GM13977 (cell line): ENCODE measurements at regions not wholly inside any gene's neighbourhood (a gene's known extent, or its start where the extent isn't known, plus 50 kb on each side); places are given as distances from the start of the nearest gene placed in this dataset.

ENCODE experiments used
- DNase-seq: peaks from one replicate; pipeline ENCODE4 v3.0.0; 2012; ENCODE audit warnings: low spot score
- CTCF ChIP-seq: IDR thresholded peaks from 2 replicates; pipeline ENCODE4 v1.5.1; 2012; ENCODE audit warnings: mild to moderate bottlenecking, control low read depth; ENCODE audit not compliant: insufficient read depth; ENCODE audit errors: extremely low read depth, missing control alignments
- in situ Hi-C: fragments of 300-500 bp; cut with MboI; formaldehyde crosslinking; loops from one replicate; pipeline ENCODE4 v1.12.0; 2022; ENCODE audit warnings: low sequenced_read_pairs, low pct_unique_long_range_greater_than_20kb, mixed read lengths, inconsistent platforms; ENCODE audit not compliant: unreplicated experiment

GRCh38 chr11:96761451-96761850 is 371.6 kb downstream of the JRKL start:
- no peak for DNase-seq
- TF ChIP-seq CTCF, result no peak
- in situ Hi-C loops, result no loop called here

- TF ChIP-seq CTCF, result no peak
- DNase-seq, result no peak
- in situ Hi-C loops, result no loop called here
Observed at GRCh38 chr11:96763244-96763643, 373.4 kb downstream of the JRKL start.

- TF ChIP-seq CTCF, result no peak
- no peak for DNase-seq
- in situ Hi-C loops, result no loop called here
Observed at GRCh38 chr11:96778272-96778671, 388.5 kb downstream of the JRKL start.

GRCh38 chr11:96779030-96779429 is 389.2 kb downstream of the JRKL start:
- no peak for DNase-seq

GRCh38 chr11:96781082-96781481 is 391.3 kb downstream of the JRKL start:
- no peak for DNase-seq

More at GRCh38 chr11:96779030-96779429, 389.2 kb downstream of the JRKL start:
- in situ Hi-C loops, result no loop called here
- TF ChIP-seq CTCF, result no peak

GRCh38 chr11:96782632-96783031 is 392.8 kb downstream of the JRKL start:
- no peak for DNase-seq
- no peak for TF ChIP-seq CTCF
- in situ Hi-C loops, result no loop called here

More at GRCh38 chr11:96781082-96781481, 391.3 kb downstream of the JRKL start:
- no peak for TF ChIP-seq CTCF
- in situ Hi-C loops, result no loop called here

GRCh38 chr11:96783311-96783710 is 393.5 kb downstream of the JRKL start:
- no peak for DNase-seq
- in situ Hi-C loops, result no loop called here
- no peak for TF ChIP-seq CTCF
